RWPE2 (cell line): ENCODE measurements at regions not wholly inside any gene's neighbourhood (a gene's known extent, or its start where the extent isn't known, plus 50 kb on each side); places are given as distances from the start of the nearest gene placed in this dataset.

Experiments used
- ATAC-seq: fragments of 200-7000 bp; cut with Tn5 transposase; 3 replicates; pipeline ENCODE4 v1.9.1; 2021; ENCODE audit warnings: low read depth
- DNase-seq: peaks from one replicate; pipeline ENCODE4 v3.0.0-alpha.2; 2020; ENCODE audit warnings: low spot score
- H3K27ac ChIP-seq: fragments of 450-650 bp; 2 replicates; pipeline ENCODE4 v1.5.1; 2017; ENCODE audit warnings: mild to moderate bottlenecking; ENCODE audit not compliant: poor library complexity, severe bottlenecking
- H3K27me3 ChIP-seq: fragments of 250-450 bp; sonication (Bioruptor Pico); 2 replicates; pipeline ENCODE4 v1.5.1; 2021; ENCODE audit warnings: mild to moderate bottlenecking, moderate library complexity; ENCODE audit not compliant: insufficient read depth, poor library complexity, severe bottlenecking
- H3K36me3 ChIP-seq: fragments of 250-450 bp; sonication (Bioruptor Pico); 2 replicates; pipeline ENCODE4 v1.5.1; 2020; ENCODE audit warnings: low read depth, mild to moderate bottlenecking, moderate library complexity
- H3K4me1 ChIP-seq: fragments of 250-450 bp; sonication (Bioruptor Pico); 2 replicates; pipeline ENCODE4 v1.5.1; 2021; ENCODE audit warnings: mild to moderate bottlenecking, moderate library complexity; ENCODE audit not compliant: insufficient read depth, poor library complexity, severe bottlenecking
- H3K4me3 ChIP-seq: fragments of 250-450 bp; sonication (Bioruptor Pico); 2 replicates; pipeline ENCODE4 v1.5.1; 2021; ENCODE audit warnings: mild to moderate bottlenecking, moderate library complexity; ENCODE audit not compliant: severe bottlenecking
- H3K9me3 ChIP-seq: fragments of 250-450 bp; sonication (Bioruptor Pico); 2 replicates; pipeline ENCODE4 v1.5.1; 2021; ENCODE audit warnings: mild to moderate bottlenecking, moderate library complexity; ENCODE audit not compliant: severe bottlenecking
- TF ChIP-seq, protein P1 (sequence below): fragments of 450-650 bp; IDR thresholded peaks from one replicate; pipeline ENCODE4 v1.5.1; 2017; ENCODE audit warnings: mild to moderate bottlenecking, moderate library complexity; ENCODE audit not compliant: poor library complexity, severe bottlenecking

DNA sequence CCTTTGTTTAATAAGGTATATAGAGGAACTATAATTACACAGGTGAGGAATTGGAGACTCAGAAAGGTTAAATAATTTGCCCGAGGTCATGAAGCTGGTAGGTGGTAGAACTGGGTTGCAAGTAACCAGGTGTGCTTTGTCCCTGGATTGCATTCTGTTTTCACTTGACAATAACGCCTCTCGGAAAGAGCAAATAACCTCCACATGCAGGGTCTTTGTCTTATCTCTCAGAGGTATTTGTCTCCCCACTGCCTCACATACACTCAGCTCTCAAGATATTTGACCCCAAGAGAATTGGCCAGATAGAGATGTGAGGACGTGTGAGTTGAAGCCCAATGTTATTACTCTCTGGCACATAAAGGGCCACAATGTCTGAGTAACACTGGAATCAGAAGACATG is 320.9 kb upstream of the ONECUT1 start:
- TF ChIP-seq, protein P1, sequence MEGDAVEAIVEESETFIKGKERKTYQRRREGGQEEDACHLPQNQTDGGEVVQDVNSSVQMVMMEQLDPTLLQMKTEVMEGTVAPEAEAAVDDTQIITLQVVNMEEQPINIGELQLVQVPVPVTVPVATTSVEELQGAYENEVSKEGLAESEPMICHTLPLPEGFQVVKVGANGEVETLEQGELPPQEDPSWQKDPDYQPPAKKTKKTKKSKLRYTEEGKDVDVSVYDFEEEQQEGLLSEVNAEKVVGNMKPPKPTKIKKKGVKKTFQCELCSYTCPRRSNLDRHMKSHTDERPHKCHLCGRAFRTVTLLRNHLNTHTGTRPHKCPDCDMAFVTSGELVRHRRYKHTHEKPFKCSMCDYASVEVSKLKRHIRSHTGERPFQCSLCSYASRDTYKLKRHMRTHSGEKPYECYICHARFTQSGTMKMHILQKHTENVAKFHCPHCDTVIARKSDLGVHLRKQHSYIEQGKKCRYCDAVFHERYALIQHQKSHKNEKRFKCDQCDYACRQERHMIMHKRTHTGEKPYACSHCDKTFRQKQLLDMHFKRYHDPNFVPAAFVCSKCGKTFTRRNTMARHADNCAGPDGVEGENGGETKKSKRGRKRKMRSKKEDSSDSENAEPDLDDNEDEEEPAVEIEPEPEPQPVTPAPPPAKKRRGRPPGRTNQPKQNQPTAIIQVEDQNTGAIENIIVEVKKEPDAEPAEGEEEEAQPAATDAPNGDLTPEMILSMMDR = no peak
- ATAC-seq = no peak
- Histone ChIP-seq H3K9me3 (no peaks in the 10 kb centered on the region), H3K4me1 (no peaks in the 10 kb centered on the region), H3K27me3 (peaks cover 30% of the 10 kb centered on the region), H3K27ac (no peak overlapping the region), H3K36me3 (no peaks in the 10 kb centered on the region), H3K4me3 (no peak overlapping the region)
- DNase-seq = no peak

DNA sequence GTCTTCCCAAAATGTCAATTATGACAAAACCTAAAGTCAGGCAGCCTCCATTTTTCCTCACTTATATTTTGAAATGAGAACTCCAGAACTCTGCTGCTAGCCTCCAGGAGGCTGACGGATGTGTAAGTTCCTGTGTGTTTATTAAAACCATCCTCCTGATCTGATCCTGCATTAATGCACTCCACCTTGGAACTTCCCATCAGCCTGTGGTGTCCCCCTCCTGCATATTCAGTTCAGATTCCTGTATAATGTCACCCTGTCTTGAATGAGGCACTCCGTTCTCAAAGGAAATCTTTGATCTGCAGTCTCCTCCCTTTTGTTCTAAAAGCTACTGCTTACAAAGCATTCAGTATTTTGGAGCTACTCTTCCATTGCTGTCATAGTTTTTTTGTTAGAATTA is 318.2 kb upstream of the ONECUT1 start:
- peaks cover 15% of the 10 kb centered on the region for H3K27me3 ChIP-seq
- ATAC-seq (no peak), DNase-seq (no peak)
- H3K27ac ChIP-seq = no peak overlapping the region
- TF ChIP-seq, protein P1 = no peak
- no peak overlapping the region for H3K4me3 ChIP-seq
- H3K9me3 ChIP-seq = no peaks in the 10 kb centered on the region
- no peaks in the 10 kb centered on the region for H3K4me1 ChIP-seq
- H3K36me3 ChIP-seq = no peaks in the 10 kb centered on the region

DNA sequence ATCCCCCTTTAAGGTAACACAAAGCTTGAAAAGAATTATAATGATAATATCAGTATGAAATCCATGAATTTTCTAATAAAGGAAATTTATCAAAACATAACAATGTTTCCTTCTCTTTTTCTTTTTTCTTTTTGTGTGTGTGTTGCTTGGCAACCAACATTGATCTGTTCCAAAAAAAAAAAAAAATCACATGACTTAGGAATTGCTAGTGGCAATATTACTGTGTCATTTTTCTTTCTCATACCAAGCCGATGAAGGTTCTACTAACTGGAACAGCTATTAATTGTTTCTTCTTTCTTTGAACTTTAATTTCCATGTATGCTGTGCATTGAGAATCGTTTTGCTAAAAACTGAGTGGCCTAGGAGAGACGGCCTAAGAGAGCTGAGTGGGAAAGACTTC is 317.7 kb upstream of the ONECUT1 start:
- Histone ChIP-seq H3K9me3 (no peaks in the 10 kb centered on the region), H3K4me1 (no peaks in the 10 kb centered on the region), H3K36me3 (no peaks in the 10 kb centered on the region), H3K4me3 (no peak overlapping the region), H3K27me3 (peaks cover 14% of the 10 kb centered on the region), H3K27ac (no peak overlapping the region)
- TF ChIP-seq, protein P1 = no peak
- DNase-seq (no peak), ATAC-seq (no peak)

DNA sequence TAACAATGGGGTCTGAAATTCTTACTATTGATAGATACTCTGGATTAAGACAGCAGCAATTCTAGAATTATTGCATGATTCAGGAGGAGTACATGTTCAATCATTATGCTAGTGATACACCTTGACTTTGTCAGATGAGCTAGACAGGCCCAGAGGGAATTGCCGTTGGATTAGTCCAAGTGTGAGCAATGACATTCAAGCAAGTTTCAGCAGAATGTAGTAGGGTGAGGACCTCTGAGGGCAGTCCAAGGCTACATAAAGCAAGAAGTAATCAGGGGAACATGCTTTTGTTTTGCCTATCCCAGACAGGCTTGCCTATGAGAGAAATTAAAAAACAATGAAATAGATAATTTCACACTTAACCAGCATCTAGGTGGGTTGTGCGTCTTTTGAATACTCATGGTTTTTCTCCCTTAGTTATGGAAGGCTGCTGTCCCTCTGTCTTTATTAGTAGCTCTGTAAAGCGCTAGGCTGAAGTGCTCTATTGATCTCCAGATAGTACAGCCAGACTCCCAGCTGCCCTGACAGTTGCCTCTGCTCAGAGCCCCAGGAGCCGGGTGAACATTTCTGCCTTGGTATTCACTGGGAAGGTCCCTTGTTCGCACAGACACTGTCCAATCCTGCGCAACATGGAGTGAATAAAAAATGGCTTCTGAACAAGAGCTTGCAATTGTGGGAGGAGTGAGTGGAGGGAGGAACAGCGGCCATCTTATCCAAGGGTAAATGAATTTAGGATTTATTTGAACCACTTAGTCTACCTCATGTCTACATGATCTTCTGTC is 316.6 kb upstream of the ONECUT1 start:
- Histone ChIP-seq H3K36me3 (no peaks in the 10 kb centered on the region), H3K9me3 (no peaks in the 10 kb centered on the region), H3K27me3 (peaks cover 8% of the 10 kb centered on the region), H3K4me1 (no peaks in the 10 kb centered on the region), H3K27ac (no peak overlapping the region), H3K4me3 (no peak overlapping the region)
- TF ChIP-seq, protein P1 = no peak
- ATAC-seq (0 out of 3 replicates have a peak, but pooled peaks have one; percentile 14), DNase-seq (no peak)

DNA sequence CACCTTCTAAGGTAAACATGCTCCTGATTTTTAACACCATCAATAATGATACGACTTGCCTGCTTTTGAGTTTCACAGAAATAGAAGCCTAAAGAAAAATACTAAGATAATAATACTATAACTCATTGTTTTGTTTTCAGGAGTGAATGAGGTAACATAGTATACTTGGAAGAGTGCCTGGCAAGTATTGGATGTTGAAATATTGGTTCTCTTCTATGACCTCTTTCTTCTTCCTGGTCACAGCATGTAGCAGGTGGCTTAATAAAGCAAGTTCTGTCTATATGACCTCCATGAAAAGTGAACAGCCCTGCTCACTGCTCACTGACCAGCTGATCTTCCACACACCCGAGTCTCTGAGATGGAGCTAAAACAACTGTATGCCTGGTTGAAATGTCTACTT is 312.3 kb upstream of the ONECUT1 start:
- Histone ChIP-seq H3K27ac (no peak overlapping the region), H3K9me3 (no peaks in the 10 kb centered on the region), H3K27me3 (peaks cover 7% of the 10 kb centered on the region), H3K4me3 (no peak overlapping the region), H3K36me3 (no peaks in the 10 kb centered on the region), H3K4me1 (no peaks in the 10 kb centered on the region)
- TF ChIP-seq, protein P1 = no peak
- ATAC-seq (no peak), DNase-seq (no peak)
